Osteoblast (primary cell): ENCODE measurements at regions not wholly inside any gene's neighbourhood (a gene's known extent, or its start where the extent isn't known, plus 50 kb on each side); places are given as distances from the start of the nearest gene placed in this dataset.

Experiments
- DNase-seq: peaks from one replicate; pipeline ENCODE4 v3.0.0; 2011; ENCODE audit warnings: low spot score, mixed read lengths; ENCODE audit not compliant: insufficient read length; ENCODE audit errors: missing footprints
- H2AFZ ChIP-seq: 2 replicates; pipeline ENCODE4 v1.6.0; 2011; ENCODE audit warnings: mild to moderate bottlenecking, low read length
- H3K27ac ChIP-seq: 2 replicates; pipeline ENCODE4 v1.5.1; 2011; ENCODE audit warnings: mild to moderate bottlenecking, low read depth, low read length, moderate library complexity
- H3K27me3 ChIP-seq: 2 replicates; pipeline ENCODE4 v1.6.0; 2012; ENCODE audit warnings: mild to moderate bottlenecking, control low read depth, inconsistent platforms, low read length, moderate library complexity; ENCODE audit not compliant: insufficient read depth
- H3K36me3 ChIP-seq: 2 replicates; pipeline ENCODE4 v1.5.1; 2011; ENCODE audit warnings: mild to moderate bottlenecking, low read length, control low read depth, moderate library complexity; ENCODE audit not compliant: insufficient read depth
- H3K4me1 ChIP-seq: 2 replicates; pipeline ENCODE4 v1.5.1; 2011; ENCODE audit warnings: mild to moderate bottlenecking, low read length, control low read depth, moderate library complexity; ENCODE audit not compliant: insufficient read depth
- H3K4me2 ChIP-seq: 2 replicates; pipeline ENCODE4 v1.6.0; 2011; ENCODE audit warnings: mild to moderate bottlenecking, low read length; ENCODE audit not compliant: insufficient read depth
- H3K4me3 ChIP-seq: fragments of 200-600 bp; sonication (generic); 3 replicates; pipeline ENCODE4 v1.5.1; 2012; ENCODE audit warnings: mild to moderate bottlenecking, low read length, inconsistent platforms; ENCODE audit not compliant: insufficient read depth
- H3K79me2 ChIP-seq: 2 replicates; pipeline ENCODE4 v1.6.0; 2012; ENCODE audit warnings: mild to moderate bottlenecking, low read length, control low read depth, inconsistent platforms; ENCODE audit not compliant: insufficient read depth
- H3K9me3 ChIP-seq: 2 replicates; pipeline ENCODE4 v1.5.1; 2011; ENCODE audit warnings: low read depth, low read length, control low read depth
- H4K20me1 ChIP-seq: 2 replicates; pipeline ENCODE4 v1.6.0; 2012; ENCODE audit warnings: mild to moderate bottlenecking, low read length, control low read depth; ENCODE audit not compliant: insufficient read depth
- TF ChIP-seq, protein P1 (sequence below): IDR thresholded peaks from 2 replicates; pipeline ENCODE4 v1.5.1; 2011; ENCODE audit warnings: mild to moderate bottlenecking, low read depth, low read length, moderate library complexity; ENCODE audit errors: extremely low read depth

DNA sequence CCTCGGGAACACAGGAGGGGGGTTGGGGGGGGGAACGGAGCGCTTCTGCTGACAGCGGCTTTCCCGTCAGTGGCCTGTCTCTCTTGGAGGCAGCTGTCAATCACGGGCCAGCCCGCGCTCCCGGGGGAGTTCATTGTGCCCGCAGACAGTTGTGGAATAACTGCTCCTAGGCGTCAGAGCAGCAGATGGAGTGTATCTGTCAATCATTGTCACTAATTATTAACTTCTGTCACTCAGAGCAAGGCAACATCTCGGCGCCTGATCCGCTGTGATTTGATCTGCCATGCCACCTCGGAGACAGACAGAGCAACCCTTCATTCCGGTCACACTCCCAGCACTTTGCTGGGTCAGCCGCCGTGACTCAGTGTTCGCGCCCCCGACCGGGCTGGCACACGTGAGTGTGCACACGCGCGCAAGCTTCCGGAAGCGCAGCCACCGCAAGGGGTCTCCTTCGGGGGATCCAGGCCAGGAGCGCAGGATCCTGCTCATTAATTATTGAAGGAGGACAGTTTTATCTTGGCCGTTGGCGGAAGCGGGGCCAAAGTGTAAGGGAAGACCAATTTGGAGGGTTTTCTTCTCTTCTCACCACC is 75.8 kb downstream of the RRAGC start:
- Histone ChIP-seq H3K79me2 (no peaks in the 10 kb centered on the region), H3K9me3 (no peaks in the 10 kb centered on the region), H3K4me2 (peak overlapping the region; percentile 48), H3K27ac (no peak overlapping the region), H3K27me3 (peaks cover 24% of the 10 kb centered on the region), H3K4me3 (no peak overlapping the region), H3K36me3 (no peaks in the 10 kb centered on the region), H4K20me1 (no peaks in the 10 kb centered on the region), H3K4me1 (no peaks in the 10 kb centered on the region), H2AFZ (no peak overlapping the region)
- DNase-seq: peak; percentile 71
- TF ChIP-seq, protein P1, sequence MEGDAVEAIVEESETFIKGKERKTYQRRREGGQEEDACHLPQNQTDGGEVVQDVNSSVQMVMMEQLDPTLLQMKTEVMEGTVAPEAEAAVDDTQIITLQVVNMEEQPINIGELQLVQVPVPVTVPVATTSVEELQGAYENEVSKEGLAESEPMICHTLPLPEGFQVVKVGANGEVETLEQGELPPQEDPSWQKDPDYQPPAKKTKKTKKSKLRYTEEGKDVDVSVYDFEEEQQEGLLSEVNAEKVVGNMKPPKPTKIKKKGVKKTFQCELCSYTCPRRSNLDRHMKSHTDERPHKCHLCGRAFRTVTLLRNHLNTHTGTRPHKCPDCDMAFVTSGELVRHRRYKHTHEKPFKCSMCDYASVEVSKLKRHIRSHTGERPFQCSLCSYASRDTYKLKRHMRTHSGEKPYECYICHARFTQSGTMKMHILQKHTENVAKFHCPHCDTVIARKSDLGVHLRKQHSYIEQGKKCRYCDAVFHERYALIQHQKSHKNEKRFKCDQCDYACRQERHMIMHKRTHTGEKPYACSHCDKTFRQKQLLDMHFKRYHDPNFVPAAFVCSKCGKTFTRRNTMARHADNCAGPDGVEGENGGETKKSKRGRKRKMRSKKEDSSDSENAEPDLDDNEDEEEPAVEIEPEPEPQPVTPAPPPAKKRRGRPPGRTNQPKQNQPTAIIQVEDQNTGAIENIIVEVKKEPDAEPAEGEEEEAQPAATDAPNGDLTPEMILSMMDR: no peak

DNA sequence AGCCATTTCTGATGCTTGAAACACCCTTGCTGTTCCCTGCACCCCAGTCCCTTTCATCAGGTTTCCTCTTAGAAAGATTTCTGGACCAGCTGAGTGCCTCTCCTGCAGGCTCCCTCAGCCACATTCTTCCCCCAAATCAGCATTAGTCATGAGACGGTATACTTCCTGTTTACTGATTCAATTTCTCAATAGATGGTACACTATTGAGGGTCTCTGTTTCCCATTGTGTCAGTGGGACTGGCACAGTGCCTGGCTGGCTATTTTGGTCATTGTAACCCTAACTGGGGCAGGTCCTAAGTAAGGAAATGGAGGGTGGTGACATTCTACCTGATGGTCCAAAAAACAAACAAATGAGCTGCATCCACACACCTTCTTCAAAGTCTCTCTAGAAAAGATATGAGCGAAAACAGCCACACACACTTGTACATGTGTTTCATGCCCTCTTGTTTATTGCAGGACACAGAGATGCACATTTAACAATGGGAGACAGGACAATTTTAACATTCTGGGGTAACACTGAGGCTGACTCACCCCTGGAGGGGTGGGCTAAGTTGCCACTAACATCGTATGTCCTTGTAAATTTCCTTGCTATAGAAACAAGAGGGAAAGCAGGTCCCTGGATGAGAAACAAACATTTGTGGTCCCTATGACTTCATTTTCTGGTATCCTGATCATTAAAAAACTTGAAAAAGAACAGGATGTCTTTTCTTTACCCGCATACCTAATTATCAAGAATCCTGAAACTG is 77.5 kb downstream of the RRAGC start:
- Histone ChIP-seq H3K79me2 (no peaks in the 10 kb centered on the region), H3K4me2 (no peak overlapping the region), H3K27me3 (peaks cover 22% of the 10 kb centered on the region), H3K36me3 (no peaks in the 10 kb centered on the region), H4K20me1 (no peaks in the 10 kb centered on the region), H3K9me3 (no peaks in the 10 kb centered on the region), H3K4me1 (no peaks in the 10 kb centered on the region), H3K4me3 (no peak overlapping the region), H2AFZ (no peak overlapping the region), H3K27ac (no peak overlapping the region)
- DNase-seq: no peak
- TF ChIP-seq, protein P1: no peak

DNA sequence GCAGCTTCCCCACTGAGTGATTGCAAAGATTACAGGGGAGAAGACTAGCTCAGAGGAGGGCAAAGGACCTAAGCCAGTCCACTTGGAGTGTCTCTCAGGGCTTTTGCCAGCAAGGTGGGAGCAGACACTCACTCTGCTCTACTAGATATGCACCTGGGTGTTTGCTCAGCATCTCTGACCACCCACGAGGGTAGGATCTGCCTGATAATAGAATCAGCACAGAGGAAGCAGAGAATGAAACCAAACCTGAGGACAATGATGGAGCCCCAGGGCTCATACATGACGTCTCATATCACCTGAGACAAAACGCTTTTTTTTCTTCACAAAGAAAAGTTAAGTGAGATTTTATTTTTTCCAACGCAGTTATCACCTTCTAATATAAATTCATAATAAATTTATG is 79.4 kb downstream of the RRAGC start:
- DNase-seq: no peak
- Histone ChIP-seq H3K4me3 (no peak overlapping the region), H3K79me2 (no peaks in the 10 kb centered on the region), H3K4me2 (no peak overlapping the region), H4K20me1 (no peaks in the 10 kb centered on the region), H3K27ac (no peak overlapping the region), H3K9me3 (no peaks in the 10 kb centered on the region), H2AFZ (no peak overlapping the region), H3K27me3 (peaks cover 22% of the 10 kb centered on the region), H3K36me3 (no peaks in the 10 kb centered on the region), H3K4me1 (no peaks in the 10 kb centered on the region)
- TF ChIP-seq, protein P1: no peak

DNA sequence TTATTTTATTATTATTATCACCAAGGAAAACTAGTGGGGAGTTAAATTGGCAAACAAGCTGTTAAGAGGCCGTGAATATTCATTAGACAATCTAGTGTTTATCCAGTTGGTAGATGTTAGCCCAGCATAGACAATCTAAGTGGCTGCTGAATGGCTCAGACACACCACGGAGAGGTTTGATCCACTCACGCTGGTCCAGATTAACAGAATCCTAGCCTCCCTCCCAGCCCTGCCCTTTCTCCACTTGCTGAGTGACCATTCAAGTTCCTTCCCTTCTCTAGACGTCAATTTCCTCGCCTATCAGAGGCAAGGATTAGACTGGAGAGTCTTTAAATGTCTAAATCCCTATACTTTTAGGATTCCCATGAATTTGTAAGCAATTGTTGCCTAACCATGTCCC is 80.1 kb downstream of the RRAGC start:
- Histone ChIP-seq H3K4me3 (no peak overlapping the region), H3K9me3 (no peaks in the 10 kb centered on the region), H3K27ac (no peak overlapping the region), H3K79me2 (no peaks in the 10 kb centered on the region), H3K36me3 (no peaks in the 10 kb centered on the region), H4K20me1 (no peaks in the 10 kb centered on the region), H3K27me3 (peaks cover 22% of the 10 kb centered on the region), H3K4me2 (no peak overlapping the region), H3K4me1 (no peaks in the 10 kb centered on the region), H2AFZ (no peak overlapping the region)
- no peak for DNase-seq
- TF ChIP-seq, protein P1: no peak
